PC-9 (cell line): ENCODE measurements at regions not wholly inside any gene's neighbourhood (a gene's known extent, or its start where the extent isn't known, plus 50 kb on each side); places are given as distances from the start of the nearest gene placed in this dataset.

ENCODE experiments used
- BruUV-seq: library from RNA; stranded (reverse); fragments of 400-500 nt; replicated peaks from 2 replicates; lab custom pipeline; 2021; lab: Mats Ljungman, UMichigan
- CTCF ChIA-PET: fragments of 300-600 bp; sonication (Branson Sonifier 250); formaldehyde crosslinking; loops from one replicate; lab custom pipeline; 2022; ENCODE audit warnings: antibody characterized with exemption; lab: Charles Lee
- POLR2A ChIA-PET: fragments of 300-600 bp; sonication (Branson Sonifier 250); formaldehyde crosslinking; loops from one replicate; lab custom pipeline; 2022; ENCODE audit warnings: antibody characterized with exemption; ENCODE audit not compliant: unreplicated experiment; lab: Charles Lee
- DNase-seq, 2 experiments: peaks; one replicate each; pipeline versions ENCODE4 v3.0.0 to v3.0.0-alpha.2; 2015 to 2022; ENCODE audit warnings: mixed read lengths in 1 of 2
- H2AFZ ChIP-seq: fragments of 200-600 bp; sonication (generic); 2 replicates; pipeline ENCODE4 v1.8.1; 2017; ENCODE audit warnings: antibody characterized with exemption
- H3F3A ChIP-seq: fragments of 200-600 bp; sonication (generic); 2 replicates; pipeline ENCODE4 v1.8.1; 2017; ENCODE audit warnings: antibody characterized with exemption, mild to moderate bottlenecking, low read depth; ENCODE audit not compliant: insufficient read depth
- H3K27ac ChIP-seq: fragments of 200-600 bp; sonication (generic); 2 replicates; pipeline ENCODE4 v1.6.1; 2016; ENCODE audit warnings: mixed run types
- H3K27me3 ChIP-seq: fragments of 200-600 bp; sonication (generic); 2 replicates; pipeline ENCODE4 v1.6.1; 2016; ENCODE audit warnings: low read depth, mixed run types; ENCODE audit not compliant: insufficient read depth
- H3K36me3 ChIP-seq: fragments of 200-600 bp; sonication (generic); 2 replicates; pipeline ENCODE4 v1.6.1; 2016; ENCODE audit warnings: low read depth, mixed run types
- H3K4me1 ChIP-seq: fragments of 200-600 bp; sonication (generic); replicated peaks from 2 replicates; pipeline ENCODE4 v1.6.1; 2016; ENCODE audit warnings: mixed run types; ENCODE audit not compliant: insufficient read depth
- H3K4me2 ChIP-seq: fragments of 200-600 bp; sonication (generic); 2 replicates; pipeline ENCODE4 v1.6.1; 2017; ENCODE audit warnings: mixed run types
- H3K4me3 ChIP-seq: fragments of 200-600 bp; sonication (generic); 2 replicates; pipeline ENCODE4 v1.6.1; 2016; ENCODE audit warnings: mixed run types
- H3K79me2 ChIP-seq: fragments of 200-600 bp; sonication (generic); 2 replicates; pipeline ENCODE4 v1.6.1; 2017; ENCODE audit warnings: low read depth, mixed run types
- H3K9me2 ChIP-seq: fragments of 200-600 bp; sonication (generic); 2 replicates; pipeline ENCODE4 v1.8.1; 2017; ENCODE audit warnings: mild to moderate bottlenecking; ENCODE audit not compliant: insufficient read depth
- H3K9me3 ChIP-seq: fragments of 200-600 bp; sonication (generic); 2 replicates; pipeline ENCODE4 v1.8.1; 2016; ENCODE audit warnings: low read depth; ENCODE audit not compliant: insufficient read depth
- H4K20me1 ChIP-seq: fragments of 200-600 bp; sonication (generic); 2 replicates; pipeline ENCODE4 v1.8.1; 2017; ENCODE audit not compliant: insufficient read depth
- EZH2 ChIP-seq: fragments of 200-600 bp; sonication (generic); IDR thresholded peaks from 2 replicates; pipeline ENCODE4 v1.8.0; 2017; ENCODE audit warnings: antibody characterized with exemption, low read depth
- intact Hi-C: fragments of 100-400 bp; cut with micrococcal nuclease; formaldehyde crosslinking; loops from one replicate; pipeline ENCODE4 v1.10.0; 2022; ENCODE audit not compliant: unreplicated experiment
- TF ChIP-seq, protein P1 (sequence below): fragments of 200-600 bp; sonication (generic); conservative IDR thresholded peaks from 2 replicates; pipeline ENCODE4 v1.6.1; 2017; ENCODE audit warnings: mixed run types, antibody characterized with exemption, mild to moderate bottlenecking, moderate library complexity

DNA sequence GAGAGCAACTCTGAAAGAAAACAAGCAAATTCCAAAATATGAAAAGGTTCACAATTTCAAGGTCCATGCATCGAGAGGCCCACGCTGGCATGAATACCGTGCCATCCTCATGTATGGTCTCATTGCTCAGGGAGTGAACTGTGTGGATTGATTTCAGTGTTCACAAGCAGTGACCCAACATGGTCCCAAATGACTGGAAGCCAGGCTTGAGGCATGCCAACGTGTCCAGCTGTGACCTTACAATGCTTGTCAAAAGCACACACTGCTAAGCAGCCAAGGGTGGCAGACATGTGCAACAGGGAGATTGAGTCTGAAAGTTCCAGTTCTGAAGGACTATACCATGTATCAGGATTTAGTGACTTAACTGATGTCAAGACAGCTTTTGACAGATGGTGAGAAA is 58.7 kb upstream of the CLDN24 start:
- BruUV-seq: no TSS peak
- ChIA-PET CTCF (no interaction called here), POLR2A (no interaction called here)
- no peaks in the 10 kb centered on the region for H3K4me1 ChIP-seq
- no peaks in the 10 kb centered on the region; the same call in 1 of the 2 replicates for H3K27me3 ChIP-seq
- no peak for DNase-seq
- no peak overlapping the region for H2AFZ ChIP-seq
- H3K9me2 ChIP-seq: no peaks in the 10 kb centered on the region
- H3K4me2 ChIP-seq: no peak overlapping the region
- intact Hi-C loops: no loop called here
- no peak overlapping the region for H3K4me3 ChIP-seq
- TF ChIP-seq, protein P1, sequence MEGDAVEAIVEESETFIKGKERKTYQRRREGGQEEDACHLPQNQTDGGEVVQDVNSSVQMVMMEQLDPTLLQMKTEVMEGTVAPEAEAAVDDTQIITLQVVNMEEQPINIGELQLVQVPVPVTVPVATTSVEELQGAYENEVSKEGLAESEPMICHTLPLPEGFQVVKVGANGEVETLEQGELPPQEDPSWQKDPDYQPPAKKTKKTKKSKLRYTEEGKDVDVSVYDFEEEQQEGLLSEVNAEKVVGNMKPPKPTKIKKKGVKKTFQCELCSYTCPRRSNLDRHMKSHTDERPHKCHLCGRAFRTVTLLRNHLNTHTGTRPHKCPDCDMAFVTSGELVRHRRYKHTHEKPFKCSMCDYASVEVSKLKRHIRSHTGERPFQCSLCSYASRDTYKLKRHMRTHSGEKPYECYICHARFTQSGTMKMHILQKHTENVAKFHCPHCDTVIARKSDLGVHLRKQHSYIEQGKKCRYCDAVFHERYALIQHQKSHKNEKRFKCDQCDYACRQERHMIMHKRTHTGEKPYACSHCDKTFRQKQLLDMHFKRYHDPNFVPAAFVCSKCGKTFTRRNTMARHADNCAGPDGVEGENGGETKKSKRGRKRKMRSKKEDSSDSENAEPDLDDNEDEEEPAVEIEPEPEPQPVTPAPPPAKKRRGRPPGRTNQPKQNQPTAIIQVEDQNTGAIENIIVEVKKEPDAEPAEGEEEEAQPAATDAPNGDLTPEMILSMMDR: no peak
- TF ChIP-seq EZH2: no peak
- H3K79me2 ChIP-seq: no peaks in the 10 kb centered on the region
- H3K36me3 ChIP-seq: no peaks in the 10 kb centered on the region
- no peaks in the 10 kb centered on the region for H3K9me3 ChIP-seq
- H3F3A ChIP-seq: no peaks in the 10 kb centered on the region
- H4K20me1 ChIP-seq: no peaks in the 10 kb centered on the region
- no peak overlapping the region for H3K27ac ChIP-seq

- no peaks in the 10 kb centered on the region for H3F3A ChIP-seq
- CTCF ChIA-PET: no interaction called here
- BruUV-seq: no TSS peak
Observed at GRCh38 chr4:183383606-183384005, 60.8 kb upstream of the CDKN2AIP start.

DNA sequence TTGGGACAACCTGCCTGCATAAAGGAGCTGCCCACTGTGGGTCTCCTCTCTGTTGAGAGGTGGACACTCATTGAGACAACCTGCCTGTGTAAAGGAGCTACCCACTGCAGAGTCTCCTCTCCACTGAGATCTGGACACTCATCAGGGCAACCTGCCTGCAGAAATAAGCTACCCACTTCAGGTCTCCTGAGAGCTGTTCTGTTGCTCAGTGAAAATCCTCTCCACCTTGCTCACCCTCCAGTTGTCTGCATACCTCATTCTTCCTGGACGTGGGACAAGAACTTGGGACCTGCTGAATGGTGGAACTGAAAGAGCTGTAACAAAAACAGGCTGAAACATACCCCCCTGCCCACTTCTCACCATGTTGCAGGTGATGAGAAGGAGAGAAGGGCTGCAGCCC is 59.9 kb upstream of the CDKN2AIP start:
- Histone ChIP-seq H3F3A (no peaks in the 10 kb centered on the region), H3K9me3 (no peaks in the 10 kb centered on the region), H4K20me1 (no peaks in the 10 kb centered on the region), H3K36me3 (no peaks in the 10 kb centered on the region), H3K4me3 (no peak overlapping the region), H3K27ac (no peak overlapping the region), H3K27me3 (peaks cover 3% of the 10 kb centered on the region; the same call in 1 of the 2 replicates), H2AFZ (no peak overlapping the region), H3K79me2 (no peaks in the 10 kb centered on the region), H3K9me2 (no peaks in the 10 kb centered on the region), H3K4me2 (no peak overlapping the region), H3K4me1 (no peaks in the 10 kb centered on the region)
- ChIA-PET CTCF (no interaction called here), POLR2A (interaction anchor here (0.6 kb wide), 1 partner anchor 616 kb away, joined by 6 read pairs; no protein-coding TSS in a partner anchor)
- no TSS peak for BruUV-seq
- TF ChIP-seq, protein P1: no peak
- TF ChIP-seq EZH2: no peak
- no peak for DNase-seq
- intact Hi-C loops: no loop called here

More at GRCh38 chr4:183383606-183384005, 60.8 kb upstream of the CDKN2AIP start:
- no peak overlapping the region for H3K27ac ChIP-seq
- no peaks in the 10 kb centered on the region for H3K9me2 ChIP-seq
- POLR2A ChIA-PET: no interaction called here
- no peaks in the 10 kb centered on the region for H3K79me2 ChIP-seq
- no peak overlapping the region for H2AFZ ChIP-seq
- no peak for DNase-seq
- no peaks in the 10 kb centered on the region for H3K4me1 ChIP-seq
- peaks cover 3% of the 10 kb centered on the region; the same call in 1 of the 2 replicates for H3K27me3 ChIP-seq
- no peaks in the 10 kb centered on the region for H3K9me3 ChIP-seq
- H3K4me2 ChIP-seq: no peak overlapping the region
- no peak overlapping the region for H3K4me3 ChIP-seq
- TF ChIP-seq, protein P1: no peak
- TF ChIP-seq EZH2: no peak
- H3K36me3 ChIP-seq: no peaks in the 10 kb centered on the region
- H4K20me1 ChIP-seq: no peaks in the 10 kb centered on the region
- intact Hi-C loops: no loop called here
